ENCODE measurements at regions not wholly inside any gene's neighbourhood (a gene's known extent, or its start where the extent isn't known, plus 50 kb on each side); places are given as distances from the start of the nearest gene placed in this dataset.

DNA sequence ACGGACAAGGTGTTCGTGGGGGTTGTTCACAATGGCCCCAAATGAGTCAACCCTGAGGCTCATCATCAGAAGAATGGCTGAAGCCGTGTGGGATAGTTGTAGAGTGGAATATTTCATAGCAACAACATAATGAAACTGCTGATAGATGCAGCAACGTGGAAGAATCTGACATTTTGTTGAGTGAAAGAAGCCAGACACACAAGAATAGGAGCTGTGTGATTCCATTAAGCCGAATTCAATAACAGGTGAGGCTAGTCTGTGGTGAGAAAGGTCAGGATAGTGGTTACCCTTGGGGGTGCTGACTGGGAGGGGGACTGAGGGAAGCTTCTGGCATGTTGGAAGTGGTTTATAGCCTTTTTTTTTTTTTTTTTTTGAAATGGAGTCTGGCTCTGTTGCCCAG lies 144.0 kb downstream of the SMAD6 start:
- TF ChIP-seq POLR2AphosphoS5 (IDR thresholded peaks at IDR 0.05): no peak
- TF ChIP-seq CTCF (IDR thresholded peaks at IDR 0.05): no peak
- TF ChIP-seq EP300 (IDR thresholded peaks at IDR 0.05; ENCODE audit: low read depth): no peak

Data from transverse colon (tissue), 4 donors.